ENCODE measurements at regions not wholly inside any gene's neighbourhood (a gene's known extent, or its start where the extent isn't known, plus 50 kb on each side); places are given as distances from the start of the nearest gene placed in this dataset.
"Not testable (repeated sequence)": the region's sequence is repeated elsewhere in the genome, so short reads cannot be mapped to it uniquely, and the experiment has no call there.

DNA sequence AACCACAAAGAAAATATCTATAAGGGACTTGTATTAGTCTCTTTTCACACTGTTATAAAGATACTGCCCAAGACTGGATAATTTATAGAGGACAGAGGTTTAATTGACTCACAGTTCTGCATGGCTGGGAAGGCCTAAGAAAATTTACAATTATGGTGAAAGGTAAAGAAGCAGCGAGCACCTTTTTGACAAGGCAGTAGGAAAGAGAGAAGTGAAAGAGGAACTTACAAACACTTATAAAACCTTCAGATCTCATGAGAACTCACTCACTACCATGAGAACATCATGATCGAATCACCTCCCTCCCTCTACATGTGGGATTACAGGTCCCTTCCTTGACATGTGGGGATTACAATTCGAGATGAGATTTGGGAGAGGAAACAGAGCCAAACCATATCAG, 856.0 kb downstream of the TRAM1L1 start:
- ChIA-PET POLR2A (no interaction called here), CTCF (no interaction called here)
- H3K27ac Mint-ChIP-seq, result no peak overlapping the region
- no peaks in the 10 kb centered on the region for H3K36me3 Mint-ChIP-seq (ENCODE audit: low read depth)
- H3K4me1 Mint-ChIP-seq, result no peaks in the 10 kb centered on the region
- H3K27me3 Mint-ChIP-seq, result no peaks in the 10 kb centered on the region
- H3K9me3 Mint-ChIP-seq, result no peaks in the 10 kb centered on the region
- no peak overlapping the region for H3K4me3 Mint-ChIP-seq
- no peak for DNase-seq

GRCh38 chr4:116223040-116223732, 862.2 kb downstream of the TRAM1L1 start:
- Mint-ChIP-seq H3K4me1 (no peaks in the 10 kb centered on the region), H3K27me3 (no peaks in the 10 kb centered on the region), H3K9me3 (no peaks in the 10 kb centered on the region), H3K36me3 (ENCODE audit: low read depth) (no peaks in the 10 kb centered on the region), H3K4me3 (no peak overlapping the region), H3K27ac (no peak overlapping the region)
- CTCF ChIA-PET, result no interaction called here
- POLR2A ChIA-PET, result no interaction called here
- no peak for DNase-seq

DNA sequence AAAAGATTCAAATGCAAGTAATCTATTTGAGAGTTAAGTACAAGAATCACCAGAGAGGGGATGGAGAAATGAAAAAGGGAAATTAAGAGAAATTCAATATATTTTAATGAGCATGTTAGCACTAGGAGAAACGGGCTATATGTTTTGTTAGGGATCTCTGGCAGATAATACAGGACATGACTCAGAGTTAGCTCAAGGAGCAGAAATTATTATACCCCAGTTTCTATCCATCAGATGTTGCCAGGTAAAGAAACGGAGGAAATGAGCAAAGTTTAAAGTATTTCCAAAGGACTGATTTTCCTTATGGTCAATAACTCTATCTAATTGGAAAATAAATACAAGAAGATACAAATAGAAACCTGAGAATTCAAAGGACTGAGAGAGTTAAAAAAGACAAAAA, 867.6 kb downstream of the TRAM1L1 start:
- H3K9me3 Mint-ChIP-seq, result no peaks in the 10 kb centered on the region
- no peaks in the 10 kb centered on the region for H3K4me1 Mint-ChIP-seq
- no peak for DNase-seq
- no peak overlapping the region for H3K4me3 Mint-ChIP-seq
- H3K36me3 Mint-ChIP-seq (ENCODE audit: low read depth), result no peaks in the 10 kb centered on the region
- ChIA-PET CTCF (interaction anchor here (1.2 kb wide), 1 partner anchor 10 kb away, joined by 3 read pairs; no protein-coding TSS in a partner anchor), POLR2A (no interaction called here)
- no peak overlapping the region for H3K27ac Mint-ChIP-seq
- no peaks in the 10 kb centered on the region for H3K27me3 Mint-ChIP-seq

DNA sequence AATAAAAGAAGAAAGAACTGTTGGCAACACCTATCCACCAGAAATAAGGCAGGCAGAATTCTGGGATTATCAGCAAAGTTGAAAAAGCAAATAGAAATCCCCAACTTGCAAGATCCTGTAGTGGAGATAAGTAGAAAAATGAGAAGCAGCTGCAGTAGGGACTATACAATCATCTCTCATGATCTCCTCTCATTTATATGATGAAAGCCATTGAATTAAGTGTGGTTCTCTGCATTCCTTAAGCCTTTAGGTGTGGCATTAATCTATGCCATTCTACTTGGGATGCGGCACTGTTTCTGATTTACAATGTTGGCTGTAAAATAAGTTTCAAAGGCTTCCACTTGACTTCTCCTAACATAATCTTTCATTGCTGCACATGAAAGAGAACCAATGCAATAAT, 869.8 kb downstream of the TRAM1L1 start:
- POLR2A ChIA-PET, result no interaction called here
- no peaks in the 10 kb centered on the region for H3K27me3 Mint-ChIP-seq
- H3K9me3 Mint-ChIP-seq, result no peaks in the 10 kb centered on the region
- no peak overlapping the region for H3K27ac Mint-ChIP-seq
- H3K4me3 Mint-ChIP-seq, result no peak overlapping the region
- no peak for DNase-seq
- H3K4me1 Mint-ChIP-seq, result no peaks in the 10 kb centered on the region
- CTCF ChIA-PET, result no interaction called here
- H3K36me3 Mint-ChIP-seq (ENCODE audit: low read depth), result no peaks in the 10 kb centered on the region

GRCh38 chr4:116202524-116202923, 882.9 kb downstream of the TRAM1L1 start:
- no peak overlapping the region for H3K4me3 Mint-ChIP-seq
- H3K36me3 Mint-ChIP-seq (ENCODE audit: low read depth), result no peaks in the 10 kb centered on the region
- H3K9me3 Mint-ChIP-seq, result no peaks in the 10 kb centered on the region
- H3K4me1 Mint-ChIP-seq, result no peaks in the 10 kb centered on the region
- H3K27ac Mint-ChIP-seq, result no peak overlapping the region
- ChIA-PET CTCF (no interaction called here), POLR2A (no interaction called here)
- DNase-seq, result no peak
- H3K27me3 Mint-ChIP-seq, result no peaks in the 10 kb centered on the region

DNA sequence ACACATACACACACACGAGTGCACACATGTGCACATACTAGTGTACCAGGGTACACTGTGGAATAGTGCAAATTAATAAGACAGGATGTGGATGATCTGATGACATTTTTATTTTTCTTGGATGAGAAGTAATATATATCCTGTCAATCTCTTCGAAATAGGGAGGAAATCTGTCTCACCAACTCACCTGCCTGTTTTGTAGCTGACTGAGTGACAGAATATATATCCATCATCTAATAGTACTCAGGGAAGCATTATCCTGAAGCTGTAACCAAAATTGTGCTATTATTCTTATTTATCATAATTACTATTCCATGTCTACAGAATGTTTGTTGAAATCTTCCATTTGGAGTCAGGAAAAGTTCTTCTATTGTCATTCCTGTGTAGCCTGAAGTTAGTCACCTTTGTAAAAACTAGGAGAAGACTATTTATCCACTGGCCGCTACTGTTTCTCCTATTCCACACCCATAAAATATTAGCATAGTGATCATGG, 888.0 kb downstream of the TRAM1L1 start:
- Mint-ChIP-seq H3K4me3 (no peak overlapping the region), H3K36me3 (ENCODE audit: low read depth) (no peaks in the 10 kb centered on the region), H3K27ac (no peak overlapping the region), H3K9me3 (no peaks in the 10 kb centered on the region), H3K27me3 (no peaks in the 10 kb centered on the region), H3K4me1 (no peaks in the 10 kb centered on the region)
- CTCF ChIA-PET, result no interaction called here
- DNase-seq, result no peak
- POLR2A ChIA-PET, result no interaction called here

- Mint-ChIP-seq H3K4me3 (no peak overlapping the region), H3K9me3 (no peaks in the 10 kb centered on the region), H3K36me3 (ENCODE audit: low read depth) (no peaks in the 10 kb centered on the region), H3K27ac (no peak overlapping the region), H3K4me1 (no peaks in the 10 kb centered on the region), H3K27me3 (no peaks in the 10 kb centered on the region)
- POLR2A ChIA-PET, result no interaction called here
- DNase-seq, result no peak
- CTCF ChIA-PET, result no interaction called here
These were observed 902.1 kb downstream of the TRAM1L1 start for GRCh38 chr4:116183241-116183640.

GRCh38 chr4:116180157-116180601, 905.2 kb downstream of the TRAM1L1 start:
- Mint-ChIP-seq H3K27ac (no peak overlapping the region), H3K4me1 (no peaks in the 10 kb centered on the region), H3K27me3 (no peaks in the 10 kb centered on the region), H3K36me3 (ENCODE audit: low read depth) (no peaks in the 10 kb centered on the region), H3K4me3 (no peak overlapping the region), H3K9me3 (no peaks in the 10 kb centered on the region)
- DNase-seq, result no peak
- ChIA-PET POLR2A (interaction anchor here (0.5 kb wide), 1 partner anchor 59 kb away, joined by 4 read pairs; no protein-coding TSS in a partner anchor), CTCF (no interaction called here)

DNA sequence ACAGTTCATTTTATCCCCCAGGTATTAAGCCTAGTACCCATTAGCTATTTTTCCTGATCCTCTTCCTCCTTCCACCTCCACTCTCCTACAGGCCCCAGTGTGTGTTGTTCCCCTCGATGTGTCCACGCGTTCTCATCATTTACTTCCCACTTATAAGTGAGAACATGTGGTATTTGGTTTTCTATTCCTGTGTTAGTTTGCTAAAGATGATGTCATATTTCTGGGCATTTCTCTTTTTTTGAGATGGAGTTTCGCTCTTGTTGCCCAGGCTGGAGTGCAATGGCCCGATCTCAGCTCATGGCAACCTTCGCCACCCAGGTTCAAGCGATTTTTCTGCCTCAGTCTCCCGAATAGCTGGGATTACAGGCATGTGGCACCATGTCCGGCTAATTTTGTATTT, 934.0 kb downstream of the TRAM1L1 start:
- H3K36me3 Mint-ChIP-seq (ENCODE audit: low read depth); H3K4me3 Mint-ChIP-seq; DNase-seq; POLR2A ChIA-PET; H3K4me1 Mint-ChIP-seq; H3K27me3 Mint-ChIP-seq; H3K9me3 Mint-ChIP-seq; H3K27ac Mint-ChIP-seq; CTCF ChIA-PET: not testable (repeated sequence)

- H3K4me3 Mint-ChIP-seq, result no peak overlapping the region
- ChIA-PET CTCF (no interaction called here), POLR2A (no interaction called here)
- H3K9me3 Mint-ChIP-seq, result no peaks in the 10 kb centered on the region
- no peaks in the 10 kb centered on the region for H3K36me3 Mint-ChIP-seq (ENCODE audit: low read depth)
- no peak for DNase-seq
- no peaks in the 10 kb centered on the region for H3K27me3 Mint-ChIP-seq
- H3K27ac Mint-ChIP-seq, result no peak overlapping the region
- no peaks in the 10 kb centered on the region for H3K4me1 Mint-ChIP-seq
These were observed 935.2 kb downstream of the TRAM1L1 start for GRCh38 chr4:116150152-116150551.

- H3K27me3 Mint-ChIP-seq, result no peaks in the 10 kb centered on the region
- H3K4me3 Mint-ChIP-seq, result no peak overlapping the region
- no peaks in the 10 kb centered on the region for H3K4me1 Mint-ChIP-seq
- CTCF ChIA-PET, result no interaction called here
- H3K27ac Mint-ChIP-seq, result no peak overlapping the region
- H3K9me3 Mint-ChIP-seq, result no peaks in the 10 kb centered on the region
- POLR2A ChIA-PET, result no interaction called here
- DNase-seq, result no peak
- no peaks in the 10 kb centered on the region for H3K36me3 Mint-ChIP-seq (ENCODE audit: low read depth)
These were observed 942.2 kb downstream of the TRAM1L1 start for GRCh38 chr4:116143198-116143597.

DNA sequence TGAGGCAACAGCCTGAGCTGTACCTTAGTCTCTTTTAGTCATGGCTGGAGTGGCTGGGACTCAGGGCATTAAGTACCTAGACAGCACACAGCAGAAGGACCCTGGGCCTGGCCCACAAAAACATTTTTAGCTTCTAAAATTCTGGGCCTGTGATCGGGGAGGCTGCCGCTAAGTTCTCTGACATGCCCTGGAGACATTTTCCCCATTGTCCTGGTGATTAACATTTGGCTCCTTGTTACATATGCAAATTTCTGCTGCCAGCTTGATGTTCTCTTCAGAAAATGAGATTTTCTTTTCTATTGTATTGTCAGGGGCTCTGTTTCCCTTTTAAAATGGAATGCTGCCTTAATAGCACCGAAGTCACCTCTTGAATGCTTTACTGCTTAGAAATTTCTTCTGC, 952.4 kb downstream of the TRAM1L1 start:
- ChIA-PET POLR2A (no interaction called here), CTCF (no interaction called here)
- no peaks in the 10 kb centered on the region for H3K36me3 Mint-ChIP-seq (ENCODE audit: low read depth)
- no peaks in the 10 kb centered on the region for H3K27me3 Mint-ChIP-seq
- no peak overlapping the region for H3K27ac Mint-ChIP-seq
- no peaks in the 10 kb centered on the region for H3K4me1 Mint-ChIP-seq
- no peak for DNase-seq
- no peak overlapping the region for H3K4me3 Mint-ChIP-seq
- peaks cover under 1% of the 10 kb centered on the region for H3K9me3 Mint-ChIP-seq

- Mint-ChIP-seq H3K4me1 (no peaks in the 10 kb centered on the region), H3K36me3 (ENCODE audit: low read depth) (no peaks in the 10 kb centered on the region), H3K9me3 (peaks cover 4% of the 10 kb centered on the region), H3K4me3 (no peak overlapping the region), H3K27ac (no peak overlapping the region), H3K27me3 (no peaks in the 10 kb centered on the region)
- ChIA-PET CTCF (no interaction called here), POLR2A (no interaction called here)
- no peak for DNase-seq
These were observed 958.6 kb downstream of the TRAM1L1 start for GRCh38 chr4:116126794-116127193.

GRCh38 chr4:116122124-116122523, 963.3 kb downstream of the TRAM1L1 start:
- Mint-ChIP-seq H3K36me3 (ENCODE audit: low read depth) (no peaks in the 10 kb centered on the region), H3K27me3 (no peaks in the 10 kb centered on the region)
- CTCF ChIA-PET, result no interaction called here

More at GRCh38 chr4:116122124-116122523, 963.3 kb downstream of the TRAM1L1 start:
- Mint-ChIP-seq H3K9me3 (no peaks in the 10 kb centered on the region), H3K27ac (no peak overlapping the region), H3K4me3 (no peak overlapping the region), H3K4me1 (no peaks in the 10 kb centered on the region)
- POLR2A ChIA-PET, result no interaction called here
- DNase-seq, result no peak
